ENCODE measurements at regions not wholly inside any gene's neighbourhood (a gene's known extent, or its start where the extent isn't known, plus 50 kb on each side); places are given as distances from the start of the nearest gene placed in this dataset.

DNA sequence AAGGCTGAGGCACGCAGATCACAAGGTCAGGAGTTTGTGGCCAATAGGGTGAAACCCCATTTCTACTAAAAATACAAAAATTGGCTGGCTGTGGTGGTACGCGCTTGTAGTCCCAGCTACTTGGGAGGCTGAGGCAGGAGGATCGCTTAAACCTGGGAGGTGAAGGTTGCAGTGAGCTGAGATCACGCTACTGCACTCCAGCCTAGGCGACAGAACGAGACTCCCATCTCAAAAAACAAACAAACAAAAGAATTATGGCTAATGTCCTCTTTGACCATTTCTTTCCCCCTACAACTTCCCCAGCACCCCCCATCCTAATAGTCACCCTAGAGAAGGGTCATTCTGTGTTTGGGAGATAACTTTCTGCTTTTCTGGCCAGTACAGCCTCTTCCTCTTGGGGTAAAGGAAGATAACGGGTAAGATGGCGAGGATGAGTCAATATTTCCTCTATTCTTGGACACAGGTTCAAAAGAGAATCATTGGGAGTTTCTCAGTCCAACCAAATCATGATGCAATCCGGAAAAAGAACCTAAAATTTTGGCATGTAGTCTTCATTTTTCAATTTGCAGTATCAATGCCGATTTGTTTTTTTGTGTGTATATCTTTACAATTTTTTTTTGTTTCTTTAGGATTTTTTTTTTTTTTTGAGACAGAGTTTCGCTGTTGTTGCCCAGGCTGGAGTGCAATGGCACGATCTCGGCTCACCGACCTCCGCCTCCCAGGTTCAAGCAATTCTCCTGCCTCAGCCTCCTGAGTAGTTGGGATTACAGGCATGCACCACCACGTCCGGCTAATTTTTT lies 107.6 kb upstream of the MED13 start:
- TF ChIP-seq EZH2 (IDR thresholded peaks at IDR 0.05) (no peak), POLR2AphosphoS5 (IDR thresholded peaks at IDR 0.05; ENCODE audit: borderline replicate concordance, low read depth, low read length) (no peak)

All from SK-N-MC (cell line).